GM19452 (cell line): ENCODE measurements at regions not wholly inside any gene's neighbourhood (a gene's known extent, or its start where the extent isn't known, plus 50 kb on each side); places are given as distances from the start of the nearest gene placed in this dataset.
A peak's percentile ranks its signal among the peaks of the same experiment; 100 is the strongest.
"Not testable (repeated sequence)": the region's sequence is repeated elsewhere in the genome, so short reads cannot be mapped to it uniquely, and the experiment has no call there.

Experiments
- ATAC-seq: cut with Tn5 transposase; IDR thresholded peaks from one replicate; pipeline ENCODE4 v1.9.1; 2021; ENCODE audit not compliant: unreplicated experiment

DNA sequence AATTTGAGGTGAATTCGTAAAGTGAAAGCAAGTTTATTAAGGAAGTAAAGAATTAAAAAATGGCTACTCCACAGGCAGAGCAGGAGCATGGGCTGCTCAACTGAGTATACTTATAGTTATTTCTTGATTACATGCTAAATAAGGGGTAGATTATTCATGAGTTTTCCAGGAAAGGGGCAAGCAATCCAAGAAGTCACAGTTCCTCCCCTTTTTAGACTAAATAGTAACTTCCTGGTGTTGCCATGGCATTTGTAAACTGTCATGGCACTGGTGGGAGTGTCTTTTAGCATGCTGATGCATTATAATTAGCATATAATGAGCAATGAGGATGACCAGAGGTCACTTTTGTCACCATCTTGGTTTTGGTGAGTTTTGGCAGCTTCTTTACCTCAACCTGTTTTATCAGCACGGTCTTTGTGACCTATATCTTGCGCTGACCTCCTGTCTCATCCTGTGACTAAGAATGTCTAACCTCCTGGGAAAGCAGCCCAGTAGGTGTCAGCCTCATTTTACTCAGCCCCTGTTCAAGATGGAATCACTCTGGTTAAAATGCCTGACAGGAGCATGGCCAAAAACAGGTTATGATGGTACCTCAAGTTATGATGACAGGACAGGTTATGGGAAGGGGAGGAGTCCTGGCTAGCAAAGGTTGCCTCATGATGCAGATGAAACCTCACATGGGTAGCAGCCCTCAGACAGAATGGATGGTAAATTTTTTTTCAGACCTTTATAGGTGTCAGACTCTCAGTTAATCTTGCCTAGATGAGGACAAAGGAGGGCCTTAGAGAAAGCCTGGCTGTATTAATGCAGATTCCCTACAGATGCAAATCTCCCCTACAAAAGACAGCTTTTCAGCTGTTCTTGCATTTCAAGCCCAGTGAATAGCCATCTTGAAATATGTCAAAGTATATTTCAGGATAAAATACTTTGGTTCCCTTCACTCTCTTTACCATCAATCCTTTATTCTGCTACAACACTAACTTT lies 49.7 kb downstream of the SIPA1L2 start:
- no peak for ATAC-seq

GRCh38 chr1:232579466-232579865 lies 50.5 kb downstream of the SIPA1L2 start:
- no peak for ATAC-seq

- ATAC-seq: peak; percentile 49
Measured at GRCh38 chr1:232578651-232579195, 51.2 kb downstream of the SIPA1L2 start.

DNA sequence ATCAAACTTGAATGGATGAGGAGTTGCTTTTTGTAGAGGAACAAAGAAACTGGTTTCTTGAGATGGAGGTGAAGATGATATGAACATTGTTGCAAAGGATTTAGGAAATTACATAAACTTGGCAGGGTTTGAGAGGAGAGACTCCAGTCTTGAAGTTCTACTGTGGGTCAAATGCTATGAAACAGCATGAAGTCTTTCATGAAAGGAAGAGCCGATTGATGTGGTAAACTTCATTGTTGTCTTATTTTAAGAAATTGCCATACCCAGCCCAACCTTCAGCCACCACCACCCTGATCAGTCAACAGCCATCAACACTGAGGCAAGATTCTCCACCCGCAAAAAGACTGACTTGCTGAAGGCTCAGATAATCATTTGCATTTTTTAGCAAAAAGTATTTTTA lies 52.2 kb downstream of the SIPA1L2 start:
- ATAC-seq: no peak

- ATAC-seq: no peak
Measured at GRCh38 chr1:232576537-232576936, 53.4 kb downstream of the SIPA1L2 start.

- no peak for ATAC-seq
Measured at GRCh38 chr1:232575763-232576040, 54.2 kb downstream of the SIPA1L2 start.

- ATAC-seq: no peak
Measured at GRCh38 chr1:232574889-232575762, 54.8 kb downstream of the SIPA1L2 start.

DNA sequence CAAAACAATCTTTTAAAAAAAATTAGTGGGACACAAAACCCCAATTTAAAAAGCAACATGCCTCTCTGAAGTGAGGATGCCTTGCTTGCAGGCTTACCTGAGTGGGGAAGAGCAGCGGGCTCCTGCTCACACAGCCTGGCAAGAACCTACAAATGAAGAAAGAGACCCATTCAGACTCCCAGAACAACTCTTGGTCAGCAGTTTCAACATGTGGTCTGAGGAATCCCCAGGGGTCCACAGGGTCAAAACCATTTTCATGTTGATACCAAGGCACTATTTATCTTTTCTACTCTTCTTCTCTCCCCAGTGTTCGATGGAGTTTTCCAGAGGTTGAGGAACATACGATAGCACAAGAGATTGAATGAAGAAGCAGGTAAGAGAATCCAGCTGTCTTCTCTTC lies 55.9 kb downstream of the SIPA1L2 start:
- ATAC-seq: no peak

GRCh38 chr1:232571523-232571922 lies 58.4 kb downstream of the SIPA1L2 start:
- ATAC-seq: no peak

- ATAC-seq: no peak
Measured at GRCh38 chr1:232570007-232570406, 59.9 kb downstream of the SIPA1L2 start.

- not testable (repeated sequence) for ATAC-seq
Measured at GRCh38 chr1:232569554-232569921, 60.4 kb downstream of the SIPA1L2 start.

- ATAC-seq: no peak
Measured at GRCh38 chr1:232568906-232569553, 60.9 kb downstream of the SIPA1L2 start.

GRCh38 chr1:232568331-232568852 lies 61.5 kb downstream of the SIPA1L2 start:
- no peak for ATAC-seq

- no peak for ATAC-seq
Measured at GRCh38 chr1:232566093-232566492, 63.8 kb downstream of the SIPA1L2 start.

- no peak for ATAC-seq
Measured at GRCh38 chr1:232562855-232563510, 67.0 kb downstream of the SIPA1L2 start.

GRCh38 chr1:232561381-232561780 lies 68.6 kb downstream of the SIPA1L2 start:
- no peak for ATAC-seq

- no peak for ATAC-seq
Measured at GRCh38 chr1:232560940-232561339, 69.0 kb downstream of the SIPA1L2 start.

DNA sequence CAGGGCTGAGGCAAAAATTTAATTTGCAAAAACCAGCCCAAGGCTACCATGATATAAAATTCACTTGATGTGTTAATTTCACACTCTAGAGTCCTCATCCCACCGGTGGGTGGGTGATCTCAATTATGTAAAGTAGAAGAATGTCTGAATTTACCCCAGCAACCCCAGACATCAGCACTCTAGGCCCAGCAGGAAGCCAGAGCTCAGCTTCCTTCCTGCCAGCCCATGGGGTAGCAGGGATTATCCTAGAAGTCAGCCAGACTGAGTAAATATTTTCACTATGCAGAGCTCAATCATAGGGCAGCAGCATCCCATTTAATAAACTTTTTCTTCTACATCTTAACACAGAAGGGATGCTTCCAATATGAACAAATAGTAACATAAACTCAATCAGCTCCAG lies 71.0 kb downstream of the SIPA1L2 start:
- ATAC-seq: no peak

GRCh38 chr1:232557502-232558191 lies 72.3 kb downstream of the SIPA1L2 start:
- no peak for ATAC-seq

GRCh38 chr1:232557096-232557495 lies 72.8 kb downstream of the SIPA1L2 start:
- no peak for ATAC-seq
